ENCODE measurements at regions not wholly inside any gene's neighbourhood (a gene's known extent, or its start where the extent isn't known, plus 50 kb on each side); places are given as distances from the start of the nearest gene placed in this dataset.

GRCh38 chr21:45341779-45342178 is 54.1 kb upstream of the POFUT2 start:
- TF ChIP-seq EP300 (IDR thresholded peaks at IDR 0.05) = no peak
- no peak for TF ChIP-seq CTCF (IDR thresholded peaks at IDR 0.05)

Measured in upper lobe of left lung (tissue), 4 donors.